DMS153 (cell line): ENCODE measurements at regions not wholly inside any gene's neighbourhood (a gene's known extent, or its start where the extent isn't known, plus 50 kb on each side); places are given as distances from the start of the nearest gene placed in this dataset.
"Not testable (repeated sequence)": the region's sequence is repeated elsewhere in the genome, so short reads cannot be mapped to it uniquely, and the experiment has no call there.

Experiments
- DNase-seq: peaks from one replicate; lab custom pipeline; 2025; lab: John Stamatoyannopoulos, UW

GRCh38 chr5:130836729-130837649 lies 328.1 kb downstream of the HINT1 start:
- DNase-seq: no peak

GRCh38 chr5:130817598-130818384 lies 347.3 kb downstream of the HINT1 start:
- not testable (repeated sequence) for DNase-seq

GRCh38 chr5:130815246-130815645 lies 349.8 kb downstream of the HINT1 start:
- no peak for DNase-seq

- DNase-seq: no peak
These were observed 356.4 kb downstream of the HINT1 start for GRCh38 chr5:130808691-130809090.

- DNase-seq: no peak
These were observed 359.4 kb downstream of the HINT1 start for GRCh38 chr5:130805648-130806047.

GRCh38 chr5:130805036-130805435 lies 360.0 kb downstream of the HINT1 start:
- no peak for DNase-seq

GRCh38 chr5:130801963-130802362 lies 363.1 kb downstream of the HINT1 start:
- DNase-seq: no peak

- no peak for DNase-seq
These were observed 366.0 kb downstream of the HINT1 start for GRCh38 chr5:130799015-130799414.

- no peak for DNase-seq
These were observed 367.8 kb downstream of the HINT1 start for GRCh38 chr5:130797303-130797702.

- DNase-seq: no peak
These were observed 368.2 kb downstream of the HINT1 start for GRCh38 chr5:130796902-130797301.

GRCh38 chr5:130796032-130796431 lies 369.0 kb downstream of the HINT1 start:
- DNase-seq: no peak

GRCh38 chr5:130795037-130795436 lies 370.0 kb downstream of the HINT1 start:
- no peak for DNase-seq

GRCh38 chr5:130777794-130778193 lies 387.3 kb downstream of the HINT1 start:
- no peak for DNase-seq

- no peak for DNase-seq
These were observed 391.2 kb downstream of the HINT1 start for GRCh38 chr5:130773813-130774212.

GRCh38 chr5:130762031-130762430 lies 403.0 kb downstream of the HINT1 start:
- no peak for DNase-seq

- DNase-seq: no peak
These were observed 406.0 kb downstream of the HINT1 start for GRCh38 chr5:130759061-130759460.

- DNase-seq: no peak
These were observed 417.5 kb downstream of the HINT1 start for GRCh38 chr5:130747556-130747955.

- DNase-seq: not testable (repeated sequence)
These were observed 418.4 kb downstream of the HINT1 start for GRCh38 chr5:130746641-130747040.

GRCh38 chr5:130743092-130743491 lies 422.0 kb downstream of the HINT1 start:
- DNase-seq: no peak

- no peak for DNase-seq
These were observed 424.9 kb downstream of the HINT1 start for GRCh38 chr5:130740047-130740569.

GRCh38 chr5:130731839-130732238 lies 433.2 kb downstream of the HINT1 start:
- no peak for DNase-seq

GRCh38 chr5:130729541-130729940 lies 435.5 kb downstream of the HINT1 start:
- DNase-seq: no peak

GRCh38 chr5:130727830-130728229 lies 437.2 kb downstream of the HINT1 start:
- no peak for DNase-seq
